Stimulated activated CD8-positive, alpha-beta memory T cell treated with anti-CD3 and anti-CD28 coated beads, Interleukin-7, amount 100 ng/mL, for 4 hours (primary cell): ENCODE measurements at regions not wholly inside any gene's neighbourhood (a gene's known extent, or its start where the extent isn't known, plus 50 kb on each side); places are given as distances from the start of the nearest gene placed in this dataset.
"Not testable (repeated sequence)": the region's sequence is repeated elsewhere in the genome, so short reads cannot be mapped to it uniquely, and the experiment has no call there.

ENCODE experiments used
- DNase-seq, 2 donors: peaks; one replicate each; pipeline ENCODE4 v3.0.0-alpha.2; 2020; ENCODE audit warnings: low read depth in 2 of 2

- no peak for DNase-seq
Measured at GRCh38 chr6:5898102-5898501, 108.6 kb downstream of the NRN1 start.

GRCh38 chr6:5896476-5897200 is 110.1 kb downstream of the NRN1 start:
- no peak for DNase-seq

GRCh38 chr6:5894357-5894756 is 112.4 kb downstream of the NRN1 start:
- DNase-seq = no peak

GRCh38 chr6:5893295-5893694 is 113.4 kb downstream of the NRN1 start:
- DNase-seq = no peak

GRCh38 chr6:5892669-5893068 is 114.1 kb downstream of the NRN1 start:
- DNase-seq = no peak

- no peak for DNase-seq
Measured at GRCh38 chr6:5878792-5879191, 127.9 kb downstream of the NRN1 start.

GRCh38 chr6:5876076-5876475 is 130.6 kb downstream of the NRN1 start:
- DNase-seq = no peak

- DNase-seq = not testable (repeated sequence)
Measured at GRCh38 chr6:5873976-5874375, 132.7 kb downstream of the NRN1 start.

GRCh38 chr6:5871296-5871695 is 135.4 kb downstream of the NRN1 start:
- no peak for DNase-seq

- no peak for DNase-seq
Measured at GRCh38 chr6:5869676-5870075, 137.0 kb downstream of the NRN1 start.

GRCh38 chr6:5869261-5869660 is 137.5 kb downstream of the NRN1 start:
- DNase-seq = no peak

GRCh38 chr6:5866547-5867051 is 140.1 kb downstream of the NRN1 start:
- no peak for DNase-seq

- no peak for DNase-seq
Measured at GRCh38 chr6:5865506-5866031, 141.2 kb downstream of the NRN1 start.

GRCh38 chr6:5860849-5861248 is 145.9 kb downstream of the NRN1 start:
- DNase-seq = no peak

- no peak for DNase-seq
Measured at GRCh38 chr6:5855787-5856470, 150.8 kb downstream of the NRN1 start.

- DNase-seq = no peak
Measured at GRCh38 chr6:5854899-5855298, 151.8 kb downstream of the NRN1 start.

- DNase-seq = peak; percentile 45 to 65
Measured at GRCh38 chr6:5851261-5851757, 155.4 kb downstream of the NRN1 start.

- DNase-seq = no peak
Measured at GRCh38 chr6:5850848-5851255, 155.9 kb downstream of the NRN1 start.

- DNase-seq = no peak
Measured at GRCh38 chr6:5846889-5847288, 159.8 kb downstream of the NRN1 start.

- DNase-seq = no peak
Measured at GRCh38 chr6:5846335-5846734, 160.4 kb downstream of the NRN1 start.

GRCh38 chr6:5843078-5843477 is 163.6 kb downstream of the NRN1 start:
- no peak for DNase-seq

- no peak for DNase-seq
Measured at GRCh38 chr6:5840734-5841390, 165.9 kb downstream of the NRN1 start.
